Neural progenitor cell (in vitro differentiated cells): ENCODE measurements at regions not wholly inside any gene's neighbourhood (a gene's known extent, or its start where the extent isn't known, plus 50 kb on each side); places are given as distances from the start of the nearest gene placed in this dataset.
A peak's percentile ranks its signal among the peaks of the same experiment; 100 is the strongest.

Experiments used
- DNase-seq: peaks from one replicate; pipeline ENCODE4 v3.0.0-alpha.2; 2016; ENCODE audit warnings: low spot score
- H2AFZ ChIP-seq: fragments of 200-600 bp; sonication (generic); replicated peaks from 2 replicates; pipeline ENCODE4 v1.6.1; 2016; ENCODE audit warnings: antibody characterized with exemption
- H3F3A ChIP-seq: fragments of 200-600 bp; sonication (generic); 2 replicates; pipeline ENCODE4 v1.6.1; 2016; ENCODE audit warnings: antibody characterized with exemption, low read depth
- H3K27ac ChIP-seq: fragments of 200-600 bp; sonication (generic); 2 replicates; pipeline ENCODE4 v1.5.1; 2016; ENCODE audit warnings: mild to moderate bottlenecking
- H3K27me3 ChIP-seq: fragments of 200-600 bp; sonication (generic); 2 replicates; pipeline ENCODE4 v1.6.1; 2016; ENCODE audit warnings: mild to moderate bottlenecking, moderate library complexity
- H3K36me3 ChIP-seq: fragments of 200-600 bp; sonication (generic); 2 replicates; pipeline ENCODE4 v1.5.1; 2016
- H3K4me1 ChIP-seq: fragments of 200-600 bp; sonication (generic); 2 replicates; pipeline ENCODE4 v1.6.1; 2016; ENCODE audit warnings: mixed run types
- H3K4me2 ChIP-seq: fragments of 200-600 bp; sonication (generic); 2 replicates; pipeline ENCODE4 v1.6.1; 2016
- H3K4me3 ChIP-seq: fragments of 200-600 bp; sonication (generic); 2 replicates; pipeline ENCODE4 v1.5.1; 2016
- H3K79me2 ChIP-seq: fragments of 200-600 bp; sonication (generic); 2 replicates; pipeline ENCODE4 v1.6.1; 2016; ENCODE audit warnings: low read depth
- H3K9ac ChIP-seq: fragments of 200-600 bp; sonication (generic); 2 replicates; pipeline ENCODE4 v1.6.1; 2016
- H3K9me3 ChIP-seq: fragments of 200-600 bp; sonication (generic); 2 replicates; pipeline ENCODE4 v1.5.1; 2016; ENCODE audit warnings: low read depth
- H4K20me1 ChIP-seq: fragments of 200-600 bp; sonication (generic); 2 replicates; pipeline ENCODE4 v1.6.1; 2016; ENCODE audit warnings: low read depth
- H3K27ac Mint-ChIP-seq: 3 replicates; pipeline ENCODE4 v1.8.0; 2021; ENCODE audit warnings: mixed read lengths
- H3K27me3 Mint-ChIP-seq: 2 replicates; pipeline ENCODE4 v1.8.0; 2022; ENCODE audit warnings: low read depth, mild to moderate bottlenecking, inconsistent platforms, moderate library complexity, mixed read lengths; ENCODE audit not compliant: insufficient read depth
- H3K36me3 Mint-ChIP-seq: 3 replicates; pipeline ENCODE4 v1.8.0; 2021; ENCODE audit warnings: mixed read lengths
- H3K4me1 Mint-ChIP-seq: 3 replicates; pipeline ENCODE4 v1.8.0; 2021; ENCODE audit warnings: mixed read lengths
- H3K4me3 Mint-ChIP-seq: 3 replicates; pipeline ENCODE4 v1.8.0; 2021; ENCODE audit warnings: mild to moderate bottlenecking, moderate library complexity, mixed read lengths
- H3K9me3 Mint-ChIP-seq: 3 replicates; pipeline ENCODE4 v1.8.0; 2020; ENCODE audit warnings: mixed read lengths
- CTCF ChIP-seq: fragments of 200-600 bp; sonication (generic); IDR thresholded peaks from 2 replicates; pipeline ENCODE4 v1.5.1; 2017; ENCODE audit warnings: antibody characterized with exemption, mild to moderate bottlenecking
- EZH2 ChIP-seq: fragments of 200-600 bp; sonication (generic); IDR thresholded peaks from 2 replicates; pipeline ENCODE4 v1.6.1; 2017; ENCODE audit warnings: antibody characterized with exemption, mild to moderate bottlenecking, moderate library complexity
- EZH2phosphoT487 ChIP-seq: fragments of 200-600 bp; sonication (generic); IDR thresholded peaks from 2 replicates; pipeline ENCODE4 v1.6.1; 2017; ENCODE audit warnings: antibody characterized with exemption

- TF ChIP-seq EZH2phosphoT487 (no peak), EZH2 (no peak), CTCF (peak; percentile 54)
- no peak overlapping the region for H3K4me3 ChIP-seq
- H3K27ac Mint-ChIP-seq, result no peak overlapping the region
- H3K79me2 ChIP-seq, result no peaks in the 10 kb centered on the region
- no peaks in the 10 kb centered on the region for H3K27me3 ChIP-seq
- no peak overlapping the region for H3K9ac ChIP-seq
- no peak overlapping the region for H3K4me3 Mint-ChIP-seq
- H3K36me3 ChIP-seq, result no peaks in the 10 kb centered on the region
- H3K4me2 ChIP-seq, result no peak overlapping the region
- H3K4me1 ChIP-seq, result no peaks in the 10 kb centered on the region
- DNase-seq, result peak; percentile 22
- H2AFZ ChIP-seq, result no peak overlapping the region
- H3K4me1 Mint-ChIP-seq, result no peaks in the 10 kb centered on the region
- H3K27ac ChIP-seq, result no peak overlapping the region
- no peaks in the 10 kb centered on the region for H3K9me3 ChIP-seq
- H3F3A ChIP-seq, result no peaks in the 10 kb centered on the region
- no peaks in the 10 kb centered on the region for H3K27me3 Mint-ChIP-seq
- no peaks in the 10 kb centered on the region for H3K9me3 Mint-ChIP-seq
- no peaks in the 10 kb centered on the region for H4K20me1 ChIP-seq
- H3K36me3 Mint-ChIP-seq, result no peaks in the 10 kb centered on the region
These were observed 816.0 kb upstream of the PCDH10 start for GRCh38 chr4:132332932-132333723.

GRCh38 chr4:132333724-132334047 lies 815.4 kb upstream of the PCDH10 start:
- no peak overlapping the region for H3K27ac Mint-ChIP-seq
- H3K4me3 Mint-ChIP-seq, result no peak overlapping the region
- Histone ChIP-seq H4K20me1 (no peaks in the 10 kb centered on the region), H3K4me3 (no peak overlapping the region), H2AFZ (no peak overlapping the region), H3K4me1 (no peaks in the 10 kb centered on the region), H3K79me2 (no peaks in the 10 kb centered on the region), H3F3A (no peaks in the 10 kb centered on the region), H3K36me3 (no peaks in the 10 kb centered on the region), H3K9ac (no peak overlapping the region), H3K4me2 (no peak overlapping the region), H3K27me3 (no peaks in the 10 kb centered on the region), H3K27ac (no peak overlapping the region), H3K9me3 (no peaks in the 10 kb centered on the region)
- DNase-seq, result no peak
- no peaks in the 10 kb centered on the region for H3K36me3 Mint-ChIP-seq
- no peaks in the 10 kb centered on the region for H3K9me3 Mint-ChIP-seq
- no peaks in the 10 kb centered on the region for H3K27me3 Mint-ChIP-seq
- no peaks in the 10 kb centered on the region for H3K4me1 Mint-ChIP-seq
- no peak for TF ChIP-seq CTCF
- no peak for TF ChIP-seq EZH2
- no peak for TF ChIP-seq EZH2phosphoT487

- no peak overlapping the region for H3K4me2 ChIP-seq
- H3K9me3 ChIP-seq, result no peaks in the 10 kb centered on the region
- H3F3A ChIP-seq, result no peaks in the 10 kb centered on the region
- H3K9me3 Mint-ChIP-seq, result no peaks in the 10 kb centered on the region
- H3K27ac Mint-ChIP-seq, result no peak overlapping the region
- no peak overlapping the region for H3K27ac ChIP-seq
- no peaks in the 10 kb centered on the region for H3K27me3 ChIP-seq
- TF ChIP-seq CTCF, result no peak
- no peak for TF ChIP-seq EZH2phosphoT487
- TF ChIP-seq EZH2, result no peak
- H4K20me1 ChIP-seq, result no peaks in the 10 kb centered on the region
- DNase-seq, result no peak
- H3K4me1 ChIP-seq, result no peaks in the 10 kb centered on the region
- no peaks in the 10 kb centered on the region for H3K79me2 ChIP-seq
- no peak overlapping the region for H3K9ac ChIP-seq
- no peaks in the 10 kb centered on the region for H3K4me1 Mint-ChIP-seq
- H3K36me3 Mint-ChIP-seq, result no peaks in the 10 kb centered on the region
- H3K36me3 ChIP-seq, result no peaks in the 10 kb centered on the region
- no peak overlapping the region for H3K4me3 ChIP-seq
- H3K4me3 Mint-ChIP-seq, result no peak overlapping the region
- no peaks in the 10 kb centered on the region for H3K27me3 Mint-ChIP-seq
- H2AFZ ChIP-seq, result no peak overlapping the region
These were observed 815.0 kb upstream of the PCDH10 start for GRCh38 chr4:132334081-132334480.
